Omental fat pad (tissue), 3 donors: ENCODE measurements at regions not wholly inside any gene's neighbourhood (a gene's known extent, or its start where the extent isn't known, plus 50 kb on each side); places are given as distances from the start of the nearest gene placed in this dataset.

Source experiments
- ATAC-seq: fragments of 150-250 bp; one replicate; pipeline ENCODE4 v1.9.1; 2016; ENCODE audit warnings: mild to moderate bottlenecking, moderate library complexity; ENCODE audit not compliant: low FRiP score
- DNase-seq: peaks from one replicate; pipeline ENCODE4 v3.0.0-alpha.2; 2019; ENCODE audit warnings: low spot score
- TF ChIP-seq, protein P1 (sequence below), 3 donors: fragments of 450-650 bp; IDR thresholded peaks; one replicate each; pipeline ENCODE4 v1.5.1; 2016 to 2017; ENCODE audit warnings: antibody characterized with exemption in 3 of 3, mild to moderate bottlenecking in 3 of 3, moderate library complexity in 2 of 3

GRCh38 chr6:9064156-9064555 lies 628.8 kb upstream of the SLC35B3 start:
- DNase-seq (no peak), ATAC-seq (no peak)
- TF ChIP-seq, protein P1, sequence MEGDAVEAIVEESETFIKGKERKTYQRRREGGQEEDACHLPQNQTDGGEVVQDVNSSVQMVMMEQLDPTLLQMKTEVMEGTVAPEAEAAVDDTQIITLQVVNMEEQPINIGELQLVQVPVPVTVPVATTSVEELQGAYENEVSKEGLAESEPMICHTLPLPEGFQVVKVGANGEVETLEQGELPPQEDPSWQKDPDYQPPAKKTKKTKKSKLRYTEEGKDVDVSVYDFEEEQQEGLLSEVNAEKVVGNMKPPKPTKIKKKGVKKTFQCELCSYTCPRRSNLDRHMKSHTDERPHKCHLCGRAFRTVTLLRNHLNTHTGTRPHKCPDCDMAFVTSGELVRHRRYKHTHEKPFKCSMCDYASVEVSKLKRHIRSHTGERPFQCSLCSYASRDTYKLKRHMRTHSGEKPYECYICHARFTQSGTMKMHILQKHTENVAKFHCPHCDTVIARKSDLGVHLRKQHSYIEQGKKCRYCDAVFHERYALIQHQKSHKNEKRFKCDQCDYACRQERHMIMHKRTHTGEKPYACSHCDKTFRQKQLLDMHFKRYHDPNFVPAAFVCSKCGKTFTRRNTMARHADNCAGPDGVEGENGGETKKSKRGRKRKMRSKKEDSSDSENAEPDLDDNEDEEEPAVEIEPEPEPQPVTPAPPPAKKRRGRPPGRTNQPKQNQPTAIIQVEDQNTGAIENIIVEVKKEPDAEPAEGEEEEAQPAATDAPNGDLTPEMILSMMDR (IDR thresholded peaks at IDR 0.05), result no peak

DNA sequence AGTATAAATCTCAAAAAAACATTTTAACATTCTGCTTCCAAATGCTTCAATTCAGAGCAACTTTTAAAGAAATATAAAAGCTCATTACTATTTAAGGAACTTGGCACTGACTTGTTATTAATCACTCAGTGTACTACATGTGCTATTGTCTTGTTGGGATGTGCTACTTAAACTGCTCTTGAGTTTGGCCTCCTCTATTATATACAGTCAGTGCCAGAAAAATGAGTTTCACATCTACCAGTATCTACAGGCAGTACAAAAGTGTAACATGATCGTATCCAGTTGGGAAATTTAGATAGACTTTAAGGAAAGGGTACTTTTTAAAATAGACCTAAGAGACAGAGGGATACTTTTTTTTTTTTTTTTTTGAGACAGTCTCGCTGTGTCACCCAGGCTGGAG lies 627.3 kb upstream of the SLC35B3 start:
- no peak for DNase-seq
- ATAC-seq, result no peak
- TF ChIP-seq, protein P1 (IDR thresholded peaks at IDR 0.05), result no peak

DNA sequence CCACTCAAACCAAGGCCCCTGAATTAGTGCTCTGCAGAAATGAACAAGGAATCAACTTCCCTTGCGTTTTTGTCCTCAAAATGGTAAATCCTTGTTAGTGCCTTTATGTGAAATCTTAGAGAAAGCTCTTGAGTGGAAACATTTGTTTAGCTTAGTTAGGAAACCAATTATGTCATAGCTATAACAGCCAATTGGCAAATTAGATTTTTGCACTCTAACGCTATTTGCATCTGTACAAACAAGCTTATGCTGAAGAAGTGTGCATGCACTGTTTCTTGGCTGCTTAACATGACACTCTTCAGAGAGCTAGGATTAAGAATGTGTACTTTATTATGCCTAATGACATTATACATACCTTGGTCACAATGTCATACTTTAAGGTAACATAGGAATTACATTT lies 622.6 kb upstream of the SLC35B3 start:
- DNase-seq (no peak), ATAC-seq (no peak)
- TF ChIP-seq, protein P1 (IDR thresholded peaks at IDR 0.05), result no peak

DNA sequence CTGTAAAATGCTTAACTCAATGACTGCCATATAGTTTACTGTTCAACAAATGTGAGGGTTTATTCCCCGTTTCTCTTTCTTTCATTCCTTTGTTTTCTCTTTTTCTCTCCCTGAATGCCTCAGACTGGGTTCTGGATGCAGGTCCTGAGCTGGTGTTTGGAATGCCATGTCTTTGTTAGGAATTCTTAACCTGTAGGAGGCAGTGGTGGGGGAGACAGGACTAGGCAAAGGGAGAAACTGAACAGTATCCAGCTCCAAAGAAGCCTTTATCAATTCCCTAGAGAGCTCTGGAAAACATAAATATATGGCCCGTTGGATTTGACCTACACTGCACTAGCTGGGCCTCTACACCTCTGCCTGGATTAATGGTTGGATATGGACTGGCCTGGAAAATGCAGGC lies 621.2 kb upstream of the SLC35B3 start:
- no peak for ATAC-seq
- TF ChIP-seq, protein P1 (IDR thresholded peaks at IDR 0.05), result no peak

GRCh38 chr6:9044426-9044825 lies 609.1 kb upstream of the SLC35B3 start:
- ATAC-seq (no peak), DNase-seq (no peak)
- TF ChIP-seq, protein P1 (IDR thresholded peaks at IDR 0.05), result no peak

More for the DNA sequence above, 621.2 kb upstream of the SLC35B3 start:
- no peak for DNase-seq

- ATAC-seq (no peak), DNase-seq (no peak)
- TF ChIP-seq, protein P1 (IDR thresholded peaks at IDR 0.05), result no peak
Measured at GRCh38 chr6:9040718-9041117, 605.4 kb upstream of the SLC35B3 start.

- TF ChIP-seq, protein P1 (IDR thresholded peaks at IDR 0.05), result no peak
- no peak for ATAC-seq
Measured at GRCh38 chr6:9039258-9039657, 603.9 kb upstream of the SLC35B3 start.

More at GRCh38 chr6:9039258-9039657, 603.9 kb upstream of the SLC35B3 start:
- DNase-seq, result no peak
